IPS-18a (cell line): ENCODE measurements at regions not wholly inside any gene's neighbourhood (a gene's known extent, or its start where the extent isn't known, plus 50 kb on each side); places are given as distances from the start of the nearest gene placed in this dataset.
"Not testable (repeated sequence)": the region's sequence is repeated elsewhere in the genome, so short reads cannot be mapped to it uniquely, and the experiment has no call there.

ENCODE experiments used
- H3K27ac ChIP-seq: one replicate; pipeline ENCODE4 v1.5.1; 2013; ENCODE audit warnings: low read length
- H3K27me3 ChIP-seq: one replicate; pipeline ENCODE4 v1.6.1; 2013; ENCODE audit warnings: mild to moderate bottlenecking, low read length; ENCODE audit not compliant: control insufficient read depth, insufficient read depth
- H3K36me3 ChIP-seq: one replicate; pipeline ENCODE4 v1.6.1; 2013; ENCODE audit warnings: low read depth, low read length; ENCODE audit not compliant: control insufficient read depth
- H3K4me1 ChIP-seq: one replicate; pipeline ENCODE4 v1.6.1; 2013; ENCODE audit warnings: low read depth, low read length; ENCODE audit not compliant: control insufficient read depth
- H3K4me3 ChIP-seq: one replicate; pipeline ENCODE4 v1.5.1; 2013; ENCODE audit warnings: low read length
- H3K9ac ChIP-seq: one replicate; pipeline ENCODE4 v1.6.1; 2013; ENCODE audit warnings: mild to moderate bottlenecking, low read length, moderate library complexity
- H3K9me3 ChIP-seq: one replicate; pipeline ENCODE4 v1.6.1; 2013; ENCODE audit warnings: low read depth, low read length; ENCODE audit not compliant: control insufficient read depth

DNA sequence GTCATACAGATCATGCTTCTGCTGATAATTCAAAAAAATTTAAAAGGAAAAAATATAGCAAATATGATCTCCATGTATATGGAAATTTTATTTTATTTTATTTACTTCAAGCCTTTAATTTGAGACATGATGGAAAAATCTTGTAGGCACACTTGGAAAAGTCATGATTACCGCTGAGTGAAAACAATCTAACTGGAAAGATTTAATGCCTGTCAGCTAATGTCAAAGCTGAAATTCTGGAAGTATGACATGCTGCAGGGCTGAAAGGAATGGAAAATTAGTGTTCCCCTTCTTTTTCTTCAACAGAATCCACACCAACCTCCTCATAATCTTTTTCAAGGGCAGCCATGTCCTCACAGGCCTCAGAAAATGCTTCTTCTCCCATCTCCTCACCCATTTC, 58.2 kb downstream of the RPRM start:
- Histone ChIP-seq H3K27me3 (no peaks in the 10 kb centered on the region), H3K27ac (no peak overlapping the region), H3K4me3 (no peak overlapping the region), H3K9me3 (no peaks in the 10 kb centered on the region), H3K9ac (no peak overlapping the region), H3K4me1 (no peaks in the 10 kb centered on the region), H3K36me3 (no peaks in the 10 kb centered on the region)

- Histone ChIP-seq H3K4me3 (no peak overlapping the region), H3K27me3 (no peaks in the 10 kb centered on the region), H3K9me3 (no peaks in the 10 kb centered on the region), H3K9ac (no peak overlapping the region), H3K27ac (no peak overlapping the region), H3K36me3 (no peaks in the 10 kb centered on the region), H3K4me1 (no peaks in the 10 kb centered on the region)
These were observed 61.5 kb downstream of the RPRM start for GRCh38 chr2:153417077-153417476.

- Histone ChIP-seq H3K27ac (no peak overlapping the region), H3K9me3 (no peaks in the 10 kb centered on the region), H3K4me3 (no peak overlapping the region), H3K27me3 (no peaks in the 10 kb centered on the region), H3K9ac (no peak overlapping the region), H3K4me1 (peaks cover 6% of the 10 kb centered on the region), H3K36me3 (no peaks in the 10 kb centered on the region)
These were observed 62.5 kb downstream of the RPRM start for GRCh38 chr2:153416071-153416470.

DNA sequence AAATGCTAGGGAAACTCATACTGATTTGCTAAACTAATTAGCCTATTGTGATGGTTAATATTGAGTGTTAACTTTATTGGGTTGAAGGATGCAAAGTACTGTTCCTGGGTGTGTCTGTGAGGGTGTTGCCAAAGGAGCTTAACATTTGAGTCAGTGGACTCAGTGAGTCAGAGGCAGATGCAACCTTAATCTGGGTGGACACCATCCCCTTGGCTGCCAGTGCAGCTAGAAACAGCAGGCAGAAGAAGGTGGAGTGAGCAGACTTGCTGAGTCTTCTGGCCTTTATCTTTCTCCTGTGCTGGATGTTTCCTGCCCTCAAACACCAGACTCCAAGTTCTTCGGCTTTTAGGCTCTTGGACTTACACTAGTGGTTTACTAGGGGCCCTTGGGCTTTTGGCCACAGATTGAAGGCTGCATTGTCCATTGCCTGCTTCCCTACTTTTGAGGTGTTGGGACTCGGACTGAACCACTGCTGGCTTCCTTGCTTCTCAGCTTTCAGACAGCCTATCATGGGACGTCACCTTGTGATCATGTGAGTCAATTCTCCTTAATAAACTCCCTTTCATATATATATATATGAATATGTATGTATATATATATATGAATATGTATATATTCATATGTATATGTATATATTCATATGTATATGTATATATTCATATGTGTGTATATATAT, 69.7 kb downstream of the RPRM start:
- Histone ChIP-seq H3K27me3 (no peaks in the 10 kb centered on the region), H3K27ac (no peak overlapping the region), H3K9me3 (no peaks in the 10 kb centered on the region), H3K36me3 (no peaks in the 10 kb centered on the region), H3K4me1 (peaks cover 29% of the 10 kb centered on the region), H3K4me3 (no peak overlapping the region), H3K9ac (no peak overlapping the region)

GRCh38 chr2:153405196-153405595, 73.4 kb downstream of the RPRM start:
- Histone ChIP-seq H3K36me3 (no peaks in the 10 kb centered on the region), H3K4me3 (peak overlapping the region; percentile 86), H3K9ac (no peak overlapping the region)

DNA sequence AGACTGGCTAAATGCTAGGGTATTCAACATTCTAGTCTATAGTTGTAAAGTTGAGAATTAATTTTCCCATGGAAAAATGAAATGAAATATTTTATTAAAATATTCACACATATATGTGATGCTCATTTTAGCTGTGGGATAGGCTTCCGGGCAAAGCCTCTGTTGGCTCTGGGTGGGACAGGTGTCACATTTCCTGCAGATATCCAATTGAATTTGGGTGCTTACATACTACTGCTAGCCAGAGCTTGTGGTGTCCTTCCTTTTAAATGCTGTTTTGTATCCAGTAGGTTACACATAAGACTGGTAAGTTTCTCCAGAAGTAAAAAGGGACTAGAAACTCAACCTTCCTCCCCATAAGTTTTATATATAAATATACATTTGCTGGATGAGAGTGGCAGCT, 73.8 kb downstream of the RPRM start:
- Histone ChIP-seq H3K27me3 (no peaks in the 10 kb centered on the region), H3K9ac (no peak overlapping the region), H3K9me3 (no peaks in the 10 kb centered on the region), H3K4me1 (peaks cover 21% of the 10 kb centered on the region), H3K4me3 (peak overlapping the region; percentile 86), H3K27ac (no peak overlapping the region), H3K36me3 (no peaks in the 10 kb centered on the region)

More at GRCh38 chr2:153405196-153405595, 73.4 kb downstream of the RPRM start:
- no peaks in the 10 kb centered on the region for H3K27me3 ChIP-seq
- H3K4me1 ChIP-seq, result peaks cover 23% of the 10 kb centered on the region
- no peak overlapping the region for H3K27ac ChIP-seq
- H3K9me3 ChIP-seq, result no peaks in the 10 kb centered on the region

DNA sequence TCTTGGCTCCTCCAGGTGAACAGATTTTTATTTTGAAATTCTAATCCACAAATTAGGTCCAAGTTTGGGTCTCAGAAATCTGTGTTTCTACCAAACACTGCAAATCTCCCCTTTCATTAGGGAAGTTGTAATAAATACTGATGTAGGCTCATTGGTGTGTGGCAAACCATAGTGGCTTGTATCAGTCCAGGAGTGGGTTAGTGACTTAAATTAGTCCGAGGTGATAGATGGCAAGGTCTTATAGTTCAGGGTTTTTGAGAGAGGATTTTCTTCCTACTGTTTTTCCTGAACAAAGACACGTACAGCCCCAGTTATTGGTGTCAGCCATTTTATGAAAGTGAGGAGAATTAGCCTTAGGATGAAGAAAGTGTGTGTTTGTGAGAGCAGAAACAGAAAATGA, 74.6 kb downstream of the RPRM start:
- Histone ChIP-seq H3K9me3 (no peaks in the 10 kb centered on the region), H3K27ac (peak overlapping the region; percentile 91), H3K27me3 (no peaks in the 10 kb centered on the region), H3K4me3 (peak overlapping the region; percentile 86), H3K4me1 (peaks cover 19% of the 10 kb centered on the region), H3K9ac (peak overlapping the region; percentile 90), H3K36me3 (no peaks in the 10 kb centered on the region)

- Histone ChIP-seq H3K4me1 (peaks cover 19% of the 10 kb centered on the region), H3K9ac (peak overlapping the region; percentile 90), H3K4me3 (peak overlapping the region; percentile 86)
- H3K9me3 ChIP-seq, H3K27ac ChIP-seq, H3K36me3 ChIP-seq, H3K27me3 ChIP-seq: not testable (repeated sequence)
These were observed 75.2 kb downstream of the RPRM start for GRCh38 chr2:153403352-153403751.

- no peak overlapping the region for H3K27ac ChIP-seq
- H3K4me1 ChIP-seq, result no peaks in the 10 kb centered on the region
- no peaks in the 10 kb centered on the region for H3K27me3 ChIP-seq
- H3K4me3 ChIP-seq, result no peak overlapping the region
- H3K9me3 ChIP-seq, result no peaks in the 10 kb centered on the region
- H3K9ac ChIP-seq, result no peak overlapping the region
- no peaks in the 10 kb centered on the region for H3K36me3 ChIP-seq
These were observed 83.9 kb downstream of the RPRM start for GRCh38 chr2:153394686-153395085.

GRCh38 chr2:153394247-153394646, 84.3 kb downstream of the RPRM start:
- Histone ChIP-seq H3K9me3 (no peaks in the 10 kb centered on the region), H3K9ac (no peak overlapping the region), H3K27me3 (no peaks in the 10 kb centered on the region), H3K4me3 (no peak overlapping the region), H3K4me1 (peaks cover 2% of the 10 kb centered on the region), H3K27ac (no peak overlapping the region), H3K36me3 (no peaks in the 10 kb centered on the region)

GRCh38 chr2:153393518-153393917, 85.0 kb downstream of the RPRM start:
- Histone ChIP-seq H3K4me1 (peaks cover 8% of the 10 kb centered on the region), H3K4me3 (no peak overlapping the region), H3K9ac (no peak overlapping the region), H3K27me3 (no peaks in the 10 kb centered on the region), H3K36me3 (no peaks in the 10 kb centered on the region), H3K9me3 (no peaks in the 10 kb centered on the region), H3K27ac (no peak overlapping the region)

DNA sequence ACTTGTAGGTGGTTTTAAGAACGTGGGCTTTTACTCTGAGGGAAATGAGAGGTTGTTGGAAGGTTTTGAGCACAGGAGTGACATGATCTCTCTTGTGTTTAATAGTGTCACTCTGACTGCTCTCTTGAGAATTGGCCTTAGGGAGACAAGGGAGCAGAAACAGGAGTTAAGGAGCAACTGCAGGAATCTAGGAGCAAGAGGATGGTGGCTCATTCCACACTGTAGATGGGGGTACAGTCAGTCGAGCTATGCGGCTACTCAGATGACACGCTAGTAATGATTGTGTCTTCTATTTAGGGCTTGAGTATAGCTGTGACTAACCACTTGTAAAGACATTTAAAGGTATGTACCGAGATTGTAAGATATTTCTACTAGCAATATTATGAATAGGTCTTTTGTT, 87.4 kb downstream of the RPRM start:
- no peak overlapping the region for H3K9ac ChIP-seq
- peaks cover 11% of the 10 kb centered on the region for H3K4me1 ChIP-seq
- no peak overlapping the region for H3K27ac ChIP-seq
- no peak overlapping the region for H3K4me3 ChIP-seq
- no peaks in the 10 kb centered on the region for H3K36me3 ChIP-seq
- no peaks in the 10 kb centered on the region for H3K27me3 ChIP-seq
- no peaks in the 10 kb centered on the region for H3K9me3 ChIP-seq
